ENCODE measurements at regions not wholly inside any gene's neighbourhood (a gene's known extent, or its start where the extent isn't known, plus 50 kb on each side); places are given as distances from the start of the nearest gene placed in this dataset.

GRCh38 chr10:107970512-107970911 lies 806.0 kb upstream of the SORCS1 start (continued):
- TF ChIP-seq PHF8 (conservative IDR thresholded peaks at IDR 0.05; ENCODE audit: low read depth, low read length) (no peak), NRF1 (IDR thresholded peaks at IDR 0.05; ENCODE audit: low read depth, low read length) (no peak), RBBP5 (IDR thresholded peaks at IDR 0.05; ENCODE audit: borderline replicate concordance, low read depth, low read length) (no peak), NANOG (IDR thresholded peaks at IDR 0.05; ENCODE audit: insufficient read depth, low read depth, low read length, poor library complexity, severe bottlenecking) (no peak), RFX5 (IDR thresholded peaks at IDR 0.05; ENCODE audit: borderline replicate concordance, low read depth, low read length) (no peak), USF2 (IDR thresholded peaks at IDR 0.05; ENCODE audit: low read length) (no peak), SP4 (IDR thresholded peaks at IDR 0.05; ENCODE audit: low read length) (no peak), CBX8 (IDR thresholded peaks at IDR 0.05; ENCODE audit: borderline replicate concordance, low read depth, low read length) (no peak), ASH2L (IDR thresholded peaks at IDR 0.05; ENCODE audit: low read length) (no peak)
